ENCODE measurements at regions not wholly inside any gene's neighbourhood (a gene's known extent, or its start where the extent isn't known, plus 50 kb on each side); places are given as distances from the start of the nearest gene placed in this dataset.
"Not testable (repeated sequence)": the region's sequence is repeated elsewhere in the genome, so short reads cannot be mapped to it uniquely, and the experiment has no call there.

- TF ChIP-seq, protein P1, sequence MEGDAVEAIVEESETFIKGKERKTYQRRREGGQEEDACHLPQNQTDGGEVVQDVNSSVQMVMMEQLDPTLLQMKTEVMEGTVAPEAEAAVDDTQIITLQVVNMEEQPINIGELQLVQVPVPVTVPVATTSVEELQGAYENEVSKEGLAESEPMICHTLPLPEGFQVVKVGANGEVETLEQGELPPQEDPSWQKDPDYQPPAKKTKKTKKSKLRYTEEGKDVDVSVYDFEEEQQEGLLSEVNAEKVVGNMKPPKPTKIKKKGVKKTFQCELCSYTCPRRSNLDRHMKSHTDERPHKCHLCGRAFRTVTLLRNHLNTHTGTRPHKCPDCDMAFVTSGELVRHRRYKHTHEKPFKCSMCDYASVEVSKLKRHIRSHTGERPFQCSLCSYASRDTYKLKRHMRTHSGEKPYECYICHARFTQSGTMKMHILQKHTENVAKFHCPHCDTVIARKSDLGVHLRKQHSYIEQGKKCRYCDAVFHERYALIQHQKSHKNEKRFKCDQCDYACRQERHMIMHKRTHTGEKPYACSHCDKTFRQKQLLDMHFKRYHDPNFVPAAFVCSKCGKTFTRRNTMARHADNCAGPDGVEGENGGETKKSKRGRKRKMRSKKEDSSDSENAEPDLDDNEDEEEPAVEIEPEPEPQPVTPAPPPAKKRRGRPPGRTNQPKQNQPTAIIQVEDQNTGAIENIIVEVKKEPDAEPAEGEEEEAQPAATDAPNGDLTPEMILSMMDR (IDR thresholded peaks at IDR 0.05), result not testable (repeated sequence)
- not testable (repeated sequence) for TF ChIP-seq POLR2A (IDR thresholded peaks at IDR 0.05)
These were observed 53.9 kb upstream of the APOD start for GRCh38 chr3:195637473-195638233.
